T-helper 2 cell treated with Interferon-gamma antibody and Interleukin-4, amounts not matched to agents 5 μg/mL and 100 μg/mL, for 36 hours (primary cell): ENCODE measurements at regions not wholly inside any gene's neighbourhood (a gene's known extent, or its start where the extent isn't known, plus 50 kb on each side); places are given as distances from the start of the nearest gene placed in this dataset.

Experiments
- DNase-seq: peaks from one replicate; pipeline ENCODE4 v3.0.0; 2021; ENCODE audit warnings: low spot score
- H3K27ac Mint-ChIP-seq: one replicate; pipeline ENCODE4 v1.8.0; 2021; ENCODE audit warnings: mild to moderate bottlenecking, mixed read lengths
- H3K27me3 Mint-ChIP-seq: one replicate; pipeline ENCODE4 v1.8.0; 2021; ENCODE audit warnings: low read depth, mixed read lengths
- H3K36me3 Mint-ChIP-seq: one replicate; pipeline ENCODE4 v1.8.0; 2021; ENCODE audit warnings: low read depth, mixed read lengths
- H3K4me1 Mint-ChIP-seq: one replicate; pipeline ENCODE4 v1.8.0; 2021; ENCODE audit warnings: low read depth, mixed read lengths
- H3K4me3 Mint-ChIP-seq: one replicate; pipeline ENCODE4 v1.8.0; 2022; ENCODE audit warnings: mild to moderate bottlenecking, moderate library complexity, mixed read lengths
- H3K9me3 Mint-ChIP-seq: one replicate; pipeline ENCODE4 v1.8.0; 2021; ENCODE audit warnings: mixed read lengths

GRCh38 chr18:24763765-24764513, 303.5 kb downstream of the HRH4 start:
- no peak overlapping the region for H3K4me3 Mint-ChIP-seq
- H3K27me3 Mint-ChIP-seq, result no peaks in the 10 kb centered on the region
- H3K4me1 Mint-ChIP-seq, result no peaks in the 10 kb centered on the region
- DNase-seq, result no peak
- H3K27ac Mint-ChIP-seq, result no peak overlapping the region
- no peaks in the 10 kb centered on the region for H3K36me3 Mint-ChIP-seq
- H3K9me3 Mint-ChIP-seq, result no peaks in the 10 kb centered on the region

GRCh38 chr18:24764766-24765165, 304.3 kb downstream of the HRH4 start:
- Mint-ChIP-seq H3K27me3 (no peaks in the 10 kb centered on the region), H3K4me3 (no peak overlapping the region), H3K27ac (no peak overlapping the region), H3K36me3 (no peaks in the 10 kb centered on the region), H3K4me1 (no peaks in the 10 kb centered on the region), H3K9me3 (no peaks in the 10 kb centered on the region)
- no peak for DNase-seq

GRCh38 chr18:24766376-24766775, 305.9 kb downstream of the HRH4 start:
- no peaks in the 10 kb centered on the region for H3K27me3 Mint-ChIP-seq
- H3K36me3 Mint-ChIP-seq, result no peaks in the 10 kb centered on the region
- no peak for DNase-seq
- no peak overlapping the region for H3K27ac Mint-ChIP-seq
- H3K9me3 Mint-ChIP-seq, result no peaks in the 10 kb centered on the region
- H3K4me1 Mint-ChIP-seq, result no peaks in the 10 kb centered on the region
- no peak overlapping the region for H3K4me3 Mint-ChIP-seq

- Mint-ChIP-seq H3K4me3 (no peak overlapping the region), H3K27ac (no peak overlapping the region), H3K36me3 (no peaks in the 10 kb centered on the region), H3K27me3 (no peaks in the 10 kb centered on the region), H3K9me3 (no peaks in the 10 kb centered on the region), H3K4me1 (no peaks in the 10 kb centered on the region)
- no peak for DNase-seq
Measured at GRCh38 chr18:24770311-24771024, 310.0 kb downstream of the HRH4 start.

GRCh38 chr18:24771300-24771699, 310.9 kb downstream of the HRH4 start:
- Mint-ChIP-seq H3K4me3 (no peak overlapping the region), H3K36me3 (no peaks in the 10 kb centered on the region), H3K9me3 (no peaks in the 10 kb centered on the region), H3K27ac (no peak overlapping the region), H3K4me1 (no peaks in the 10 kb centered on the region), H3K27me3 (no peaks in the 10 kb centered on the region)
- no peak for DNase-seq

GRCh38 chr18:24773101-24773500, 312.7 kb downstream of the HRH4 start:
- Mint-ChIP-seq H3K36me3 (no peaks in the 10 kb centered on the region), H3K27me3 (no peaks in the 10 kb centered on the region), H3K4me1 (no peaks in the 10 kb centered on the region), H3K4me3 (no peak overlapping the region), H3K9me3 (no peaks in the 10 kb centered on the region), H3K27ac (no peak overlapping the region)
- no peak for DNase-seq

GRCh38 chr18:24776019-24776418, 315.6 kb downstream of the HRH4 start:
- DNase-seq, result no peak
- Mint-ChIP-seq H3K4me1 (no peaks in the 10 kb centered on the region), H3K9me3 (no peaks in the 10 kb centered on the region), H3K27ac (no peak overlapping the region), H3K27me3 (no peaks in the 10 kb centered on the region), H3K4me3 (no peak overlapping the region), H3K36me3 (no peaks in the 10 kb centered on the region)

- Mint-ChIP-seq H3K27ac (no peak overlapping the region), H3K27me3 (no peaks in the 10 kb centered on the region), H3K4me3 (no peak overlapping the region), H3K4me1 (no peaks in the 10 kb centered on the region), H3K9me3 (no peaks in the 10 kb centered on the region), H3K36me3 (no peaks in the 10 kb centered on the region)
- DNase-seq, result no peak
Measured at GRCh38 chr18:24778810-24779418, 318.5 kb downstream of the HRH4 start.

GRCh38 chr18:24782566-24782965, 322.1 kb downstream of the HRH4 start:
- no peak overlapping the region for H3K27ac Mint-ChIP-seq
- H3K4me1 Mint-ChIP-seq, result no peaks in the 10 kb centered on the region
- H3K36me3 Mint-ChIP-seq, result no peaks in the 10 kb centered on the region
- no peak for DNase-seq
- no peak overlapping the region for H3K4me3 Mint-ChIP-seq
- no peaks in the 10 kb centered on the region for H3K9me3 Mint-ChIP-seq
- H3K27me3 Mint-ChIP-seq, result no peaks in the 10 kb centered on the region

GRCh38 chr18:24785019-24785418, 324.6 kb downstream of the HRH4 start:
- H3K27me3 Mint-ChIP-seq, result no peaks in the 10 kb centered on the region
- H3K4me3 Mint-ChIP-seq, result no peak overlapping the region
- no peak for DNase-seq
- H3K9me3 Mint-ChIP-seq, result no peaks in the 10 kb centered on the region
- no peaks in the 10 kb centered on the region for H3K4me1 Mint-ChIP-seq
- H3K36me3 Mint-ChIP-seq, result no peaks in the 10 kb centered on the region
- H3K27ac Mint-ChIP-seq, result no peak overlapping the region

- DNase-seq, result no peak
- no peaks in the 10 kb centered on the region for H3K9me3 Mint-ChIP-seq
- H3K4me1 Mint-ChIP-seq, result no peaks in the 10 kb centered on the region
- no peaks in the 10 kb centered on the region for H3K36me3 Mint-ChIP-seq
- no peaks in the 10 kb centered on the region for H3K27me3 Mint-ChIP-seq
- H3K4me3 Mint-ChIP-seq, result no peak overlapping the region
- no peak overlapping the region for H3K27ac Mint-ChIP-seq
Measured at GRCh38 chr18:24786027-24786426, 325.6 kb downstream of the HRH4 start.

- Mint-ChIP-seq H3K27me3 (no peaks in the 10 kb centered on the region), H3K27ac (no peak overlapping the region), H3K36me3 (no peaks in the 10 kb centered on the region), H3K4me1 (no peaks in the 10 kb centered on the region), H3K4me3 (no peak overlapping the region), H3K9me3 (no peaks in the 10 kb centered on the region)
- no peak for DNase-seq
Measured at GRCh38 chr18:24790347-24790746, 329.9 kb downstream of the HRH4 start.

- H3K4me3 Mint-ChIP-seq, result no peak overlapping the region
- H3K36me3 Mint-ChIP-seq, result no peaks in the 10 kb centered on the region
Measured at GRCh38 chr18:24791751-24792545, 331.5 kb downstream of the HRH4 start.

GRCh38 chr18:24793742-24794141, 333.3 kb downstream of the HRH4 start:
- Mint-ChIP-seq H3K4me3 (no peak overlapping the region), H3K9me3 (no peaks in the 10 kb centered on the region), H3K4me1 (no peaks in the 10 kb centered on the region), H3K27me3 (no peaks in the 10 kb centered on the region), H3K36me3 (no peaks in the 10 kb centered on the region), H3K27ac (no peak overlapping the region)
- DNase-seq, result no peak

More at GRCh38 chr18:24791751-24792545, 331.5 kb downstream of the HRH4 start:
- Mint-ChIP-seq H3K4me1 (no peaks in the 10 kb centered on the region), H3K9me3 (no peaks in the 10 kb centered on the region), H3K27ac (no peak overlapping the region), H3K27me3 (no peaks in the 10 kb centered on the region)
- DNase-seq, result no peak
